HepG2 (cell line): ENCODE measurements at regions not wholly inside any gene's neighbourhood (a gene's known extent, or its start where the extent isn't known, plus 50 kb on each side); places are given as distances from the start of the nearest gene placed in this dataset.

Experiments
- ATAC-seq: fragments of 200-7000 bp; cut with Tn5 transposase; 3 replicates; pipeline ENCODE4 v1.9.1; 2020; ENCODE audit warnings: mild to moderate bottlenecking, moderate library complexity
- BruUV-seq: library from RNA; stranded (reverse); fragments of 400-500 nt; replicated peaks from 2 replicates; lab custom pipeline; 2021; lab: Mats Ljungman, UMichigan
- CTCF ChIA-PET: fragments of 300-600 bp; formaldehyde crosslinking; extraction: SDS; loops from one replicate; lab custom pipeline; 2021; ENCODE audit warnings: low total read pairs, inconsistent platforms, low intra/inter-chr PET ratio; lab: Yijun Ruan, JAX
- POLR2A ChIA-PET: fragments of 350-600 bp; sonication (Branson Sonifier 250); formaldehyde crosslinking; loops from one replicate; lab custom pipeline; 2020; ENCODE audit warnings: antibody characterized with exemption, inconsistent platforms; lab: Yijun Ruan, JAX
- DNase-seq: peaks from one replicate; pipeline ENCODE4 v3.0.0-alpha.2; 2015; ENCODE audit warnings: low spot score
- FAIRE-seq: peaks from 3 replicates; lab custom pipeline; 2011; peaks lifted over from hg19 to GRCh38; lab: Jason Lieb, UNC
- H2AFZ ChIP-seq: one replicate; pipeline ENCODE4 v1.6.1; 2011; ENCODE audit warnings: low read length, inconsistent platforms
- H3K27ac ChIP-seq: fragments of 300-600 bp; 3 replicates; pipeline ENCODE4 v1.8.0; 2011; ENCODE audit warnings: mixed run types, mild to moderate bottlenecking, mixed read lengths, low read length, inconsistent platforms; ENCODE audit not compliant: insufficient read depth; ENCODE audit errors: extremely low read length
- H3K27me3 ChIP-seq, 2 experiments: fragments of 200-600 bp in 1 of 2; 2 replicates in 1 of 2; 3 replicates in 1 of 2; pipeline versions ENCODE4 v1.6.0 to v1.8.0; 2011; ENCODE audit warnings: low read length in 2 of 2, mild to moderate bottlenecking in 2 of 2, moderate library complexity in 2 of 2, inconsistent platforms in 1 of 2; ENCODE audit not compliant: insufficient read depth in 2 of 2, control insufficient read depth in 1 of 2
- H3K36me3 ChIP-seq, 2 experiments: fragments of 200-600 bp in 1 of 2; replicated peaks in 1 of 2; 2 replicates in 1 of 2; 3 replicates in 1 of 2; pipeline versions ENCODE4 v1.5.1 to v1.8.0; 2011; ENCODE audit warnings: low read length in 2 of 2, inconsistent platforms in 1 of 2; ENCODE audit not compliant: insufficient read depth in 2 of 2, control insufficient read depth in 1 of 2
- H3K4me1 ChIP-seq: 2 replicates; pipeline ENCODE4 v1.5.1; 2012; ENCODE audit warnings: low read length, inconsistent platforms; ENCODE audit not compliant: insufficient read depth
- H3K4me2 ChIP-seq: 2 replicates; pipeline ENCODE4 v1.6.0; 2011; ENCODE audit warnings: low read depth, low read length, inconsistent platforms
- H3K4me3 ChIP-seq, 3 experiments: fragments of 200-600 bp in 1 of 3; sonication (generic), shearing (Covaris generic) in 1 of 3; replicated peaks in 1 of 3; 2 replicates each; pipeline ENCODE4 v1.5.1; 2011 to 2016; ENCODE audit warnings: low read length in 3 of 3, inconsistent platforms in 2 of 3, low read depth in 2 of 3, mild to moderate bottlenecking in 2 of 3, control low read depth in 1 of 3, mixed read lengths in 1 of 3; ENCODE audit not compliant: insufficient read depth in 1 of 3
- H3K79me2 ChIP-seq: one replicate; pipeline ENCODE4 v1.6.1; 2011; ENCODE audit warnings: low read length, inconsistent platforms; ENCODE audit not compliant: insufficient read depth
- H3K9ac ChIP-seq: 2 replicates; pipeline ENCODE4 v1.6.0; 2011; ENCODE audit warnings: mild to moderate bottlenecking, low read depth, low read length, inconsistent platforms; ENCODE audit not compliant: insufficient read depth
- H3K9me3 ChIP-seq: 2 replicates; pipeline ENCODE4 v1.5.1; 2012; ENCODE audit warnings: mild to moderate bottlenecking, low read length
- H4K20me1 ChIP-seq: 2 replicates; pipeline ENCODE4 v1.6.0; 2011; ENCODE audit warnings: inconsistent platforms, mild to moderate bottlenecking, low read length, moderate library complexity; ENCODE audit not compliant: insufficient read depth
- MAFF ChIP-seq: IDR thresholded peaks from 2 replicates; pipeline ENCODE4 v1.6.1; 2011; ENCODE audit warnings: low read depth, low read length, improper control_type of control experiment
- RXRA ChIP-seq: sonication (generic); formaldehyde crosslinking; IDR thresholded peaks from 2 replicates; pipeline ENCODE4 v1.5.1; 2020; ENCODE audit warnings: missing genetic modification reagents
- ZNF570 ChIP-seq: sonication (generic); formaldehyde crosslinking; IDR thresholded peaks from 2 replicates; pipeline ENCODE4 v1.4.0; 2020; ENCODE audit warnings: mild to moderate bottlenecking, missing genetic modification reagents, borderline replicate concordance
- WGBS: methylation state at CpG from one replicate; pipeline ENCODE4 v1.1.6; 2017; ENCODE audit warnings: low lambda C conversion rate; 5-methylcytosine and 5-hydroxymethylcytosine counted together
- in situ Hi-C: cut with HindIII; loops from 2 replicates; pipeline ENCODE4 v1.10.0; 2017; ENCODE audit warnings: low pct_unique_long_range_greater_than_20kb; ENCODE audit not compliant: extremely low pct_ligation_motif_present
- intact Hi-C: fragments of 100-400 bp; cut with micrococcal nuclease; formaldehyde crosslinking; loops from one replicate; pipeline ENCODE4 v1.10.0; 2022; ENCODE audit not compliant: unreplicated experiment
- TF ChIP-seq, protein P1 (sequence below): IDR thresholded peaks from 2 replicates; pipeline ENCODE4 v1.6.1; 2018; ENCODE audit warnings: missing genetic modification reagents

DNA sequence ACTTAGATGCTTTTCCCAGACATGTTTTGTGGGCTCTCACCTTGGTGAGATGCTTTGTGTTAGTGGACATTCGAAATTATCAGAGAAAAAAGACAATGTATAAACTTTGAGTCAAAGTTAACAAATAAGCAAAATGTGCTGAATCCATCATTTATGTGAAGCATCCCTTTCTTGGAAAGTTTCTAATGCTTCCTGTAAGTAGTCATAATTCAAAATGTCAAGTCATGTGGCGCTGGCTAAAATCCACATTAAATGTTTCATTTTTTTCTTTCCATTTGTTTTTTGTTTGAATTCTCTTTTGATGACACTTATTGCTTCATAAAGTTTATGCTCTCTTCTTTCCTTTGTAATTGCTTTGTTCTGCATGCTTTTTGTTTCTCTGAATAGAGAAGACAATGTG is 107.2 kb upstream of the CENPW start:
- H3K4me3 ChIP-seq, result no peak overlapping the region
- 81% methylated on average over 2 of the region's 2 CpGs for WGBS
- no peak for FAIRE-seq

DNA sequence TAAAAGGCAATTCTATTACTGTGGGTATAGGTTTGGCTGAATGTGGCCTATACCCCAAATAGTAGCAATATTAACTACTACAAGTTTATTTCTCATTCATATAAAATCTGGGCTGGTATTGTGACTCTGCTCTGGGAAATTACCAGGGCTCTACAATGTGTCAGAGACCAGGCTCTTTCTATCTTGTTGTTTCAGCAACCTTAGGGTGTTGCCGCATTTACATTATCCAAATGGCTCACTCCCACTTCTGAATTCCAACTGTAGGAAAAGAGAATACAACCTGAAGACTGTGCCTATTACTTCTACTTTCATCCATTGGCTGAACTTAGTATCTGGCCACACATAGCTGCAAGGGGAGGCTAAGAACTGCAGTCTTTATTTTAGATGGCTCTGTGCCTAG is 106.7 kb upstream of the CENPW start:
- WGBS, result 96% methylated on average over 1 of the region's 1 CpG
- Histone ChIP-seq H3K9me3 (no peaks in the 10 kb centered on the region), H4K20me1 (no peaks in the 10 kb centered on the region), H3K4me1 (no peaks in the 10 kb centered on the region), H3K27me3 (no peaks in the 10 kb centered on the region), H2AFZ (no peak overlapping the region), H3K4me3 (no peak overlapping the region), H3K36me3 (no peaks in the 10 kb centered on the region), H3K4me2 (no peak overlapping the region), H3K79me2 (no peaks in the 10 kb centered on the region), H3K9ac (no peak overlapping the region), H3K27ac (no peak overlapping the region)
- no peak for TF ChIP-seq ZNF570
- TF ChIP-seq, protein P1, sequence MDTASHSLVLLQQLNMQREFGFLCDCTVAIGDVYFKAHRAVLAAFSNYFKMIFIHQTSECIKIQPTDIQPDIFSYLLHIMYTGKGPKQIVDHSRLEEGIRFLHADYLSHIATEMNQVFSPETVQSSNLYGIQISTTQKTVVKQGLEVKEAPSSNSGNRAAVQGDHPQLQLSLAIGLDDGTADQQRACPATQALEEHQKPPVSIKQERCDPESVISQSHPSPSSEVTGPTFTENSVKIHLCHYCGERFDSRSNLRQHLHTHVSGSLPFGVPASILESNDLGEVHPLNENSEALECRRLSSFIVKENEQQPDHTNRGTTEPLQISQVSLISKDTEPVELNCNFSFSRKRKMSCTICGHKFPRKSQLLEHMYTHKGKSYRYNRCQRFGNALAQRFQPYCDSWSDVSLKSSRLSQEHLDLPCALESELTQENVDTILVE (CRISPR knock-in tag), result no peak
- POLR2A ChIA-PET, result no interaction called here
- ATAC-seq, result no peak
- BruUV-seq, result no TSS peak
- intact Hi-C loops (no loop called here), in situ Hi-C loops (no loop called here)
- no peak for DNase-seq
- no peak for FAIRE-seq
- CTCF ChIA-PET, result no interaction called here

More for the DNA sequence above, 107.2 kb upstream of the CENPW start:
- Histone ChIP-seq H3K9me3 (no peaks in the 10 kb centered on the region), H3K4me2 (no peak overlapping the region), H4K20me1 (no peaks in the 10 kb centered on the region), H3K4me1 (no peaks in the 10 kb centered on the region), H3K36me3 (no peaks in the 10 kb centered on the region), H3K27me3 (no peaks in the 10 kb centered on the region), H3K9ac (no peak overlapping the region), H3K79me2 (no peaks in the 10 kb centered on the region), H2AFZ (no peak overlapping the region), H3K27ac (no peak overlapping the region)
- POLR2A ChIA-PET, result no interaction called here
- no peak for TF ChIP-seq RXRA (CRISPR knock-in tag)
- TF ChIP-seq MAFF, result peak; percentile 3; the same call in 1 of the 2 replicates
- CTCF ChIA-PET, result no interaction called here
- ATAC-seq (no peak), DNase-seq (no peak)
- intact Hi-C loops, result no loop called here
- no TSS peak for BruUV-seq
- in situ Hi-C loops, result no loop called here
